ENCODE measurements at regions not wholly inside any gene's neighbourhood (a gene's known extent, or its start where the extent isn't known, plus 50 kb on each side); places are given as distances from the start of the nearest gene placed in this dataset.
"Not testable (repeated sequence)": the region's sequence is repeated elsewhere in the genome, so short reads cannot be mapped to it uniquely, and the experiment has no call there.

- TF ChIP-seq, protein P1, sequence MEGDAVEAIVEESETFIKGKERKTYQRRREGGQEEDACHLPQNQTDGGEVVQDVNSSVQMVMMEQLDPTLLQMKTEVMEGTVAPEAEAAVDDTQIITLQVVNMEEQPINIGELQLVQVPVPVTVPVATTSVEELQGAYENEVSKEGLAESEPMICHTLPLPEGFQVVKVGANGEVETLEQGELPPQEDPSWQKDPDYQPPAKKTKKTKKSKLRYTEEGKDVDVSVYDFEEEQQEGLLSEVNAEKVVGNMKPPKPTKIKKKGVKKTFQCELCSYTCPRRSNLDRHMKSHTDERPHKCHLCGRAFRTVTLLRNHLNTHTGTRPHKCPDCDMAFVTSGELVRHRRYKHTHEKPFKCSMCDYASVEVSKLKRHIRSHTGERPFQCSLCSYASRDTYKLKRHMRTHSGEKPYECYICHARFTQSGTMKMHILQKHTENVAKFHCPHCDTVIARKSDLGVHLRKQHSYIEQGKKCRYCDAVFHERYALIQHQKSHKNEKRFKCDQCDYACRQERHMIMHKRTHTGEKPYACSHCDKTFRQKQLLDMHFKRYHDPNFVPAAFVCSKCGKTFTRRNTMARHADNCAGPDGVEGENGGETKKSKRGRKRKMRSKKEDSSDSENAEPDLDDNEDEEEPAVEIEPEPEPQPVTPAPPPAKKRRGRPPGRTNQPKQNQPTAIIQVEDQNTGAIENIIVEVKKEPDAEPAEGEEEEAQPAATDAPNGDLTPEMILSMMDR (conservative IDR thresholded peaks at IDR 0.05; ENCODE audit: low read length) = not testable (repeated sequence)
- TF ChIP-seq EZH2phosphoT487 (IDR thresholded peaks at IDR 0.05; ENCODE audit: borderline replicate concordance, low read depth, low read length) = not testable (repeated sequence)
Observed at GRCh38 chr17:11150906-11151511, 90.0 kb upstream of the SHISA6 start.
